K562 (cell line): ENCODE measurements at regions not wholly inside any gene's neighbourhood (a gene's known extent, or its start where the extent isn't known, plus 50 kb on each side); places are given as distances from the start of the nearest gene placed in this dataset.

Experiments used
- ARID3A ChIP-seq: IDR thresholded peaks from 2 replicates; pipeline ENCODE4 v1.6.1; 2012; ENCODE audit warnings: low read depth, low read length, improper control_type of control experiment, borderline replicate concordance
- BDP1 ChIP-seq: IDR thresholded peaks from 3 replicates; pipeline ENCODE4 v1.6.1; 2011; ENCODE audit not compliant: insufficient read length, insufficient read depth
- CEBPB ChIP-seq: fragments of 450-650 bp; IDR thresholded peaks from 2 replicates; pipeline ENCODE4 v1.6.1; 2016; ENCODE audit warnings: missing genetic modification characterization, missing compliant biosample characterization
- CHD2 ChIP-seq: IDR thresholded peaks from 2 replicates; pipeline ENCODE4 v1.6.1; 2011; ENCODE audit warnings: low read depth, low read length
- CREB1 ChIP-seq, 2 experiments: sonication (generic) in 1 of 2; formaldehyde crosslinking in 1 of 2; IDR thresholded peaks; 2 replicates each; pipeline versions ENCODE4 v1.6.1 to v1.8.0; 2012 to 2022; ENCODE audit warnings: inconsistent platforms in 1 of 2, mild to moderate bottlenecking in 1 of 2, missing genetic modification reagents in 1 of 2, moderate library complexity in 1 of 2
- FIP1L1 ChIP-seq: fragments of 200-400 bp; formaldehyde crosslinking; IDR thresholded peaks from 2 replicates; pipeline ENCODE4 v1.6.1; 2018; ENCODE audit warnings: mild to moderate bottlenecking, low read depth, low read length; ENCODE audit not compliant: poor library complexity, severe bottlenecking
- HSF4 ChIP-seq: fragments of 250-450 bp; sonication (Bioruptor Pico); IDR thresholded peaks from 2 replicates; pipeline ENCODE4 v2.1.2; 2022; ENCODE audit warnings: mild to moderate bottlenecking, moderate library complexity, borderline replicate concordance
- KLF16 ChIP-seq: IDR thresholded peaks from 2 replicates; pipeline ENCODE4 v1.6.1; 2016; ENCODE audit warnings: antibody characterized with exemption
- NCOA2 ChIP-seq, 2 experiments: fragments of 450-650 bp; IDR thresholded peaks; 2 replicates each; pipeline ENCODE4 v1.6.1; 2018; ENCODE audit warnings: mild to moderate bottlenecking in 2 of 2, moderate library complexity in 1 of 2; ENCODE audit not compliant: partially characterized antibody in 2 of 2
- TEAD4 ChIP-seq, 2 experiments: sonication (generic) in 1 of 2; formaldehyde crosslinking in 1 of 2; IDR thresholded peaks; 2 replicates each; pipeline versions ENCODE4 v1.6.1 to v1.8.0; 2012 to 2022; ENCODE audit warnings: borderline replicate concordance in 1 of 2, inconsistent platforms in 1 of 2, low read length in 1 of 2, mild to moderate bottlenecking in 1 of 2, missing genetic modification reagents in 1 of 2
- TRIM24 ChIP-seq, 2 experiments: fragments of 450-650 bp; IDR thresholded peaks; 2 replicates each; pipeline ENCODE4 v1.6.1; 2016
- TSC22D4 ChIP-seq: fragments of 450-650 bp; IDR thresholded peaks from 2 replicates; pipeline ENCODE4 v1.6.1; 2016; ENCODE audit warnings: missing genetic modification characterization, missing biosample characterization, control low read depth
- ZKSCAN3 ChIP-seq: fragments of 250-450 bp; sonication (Bioruptor Pico); IDR thresholded peaks from 2 replicates; pipeline ENCODE4 v1.4.0; 2020
- ZNF280A ChIP-seq: fragments of 450-650 bp; IDR thresholded peaks from 2 replicates; pipeline ENCODE4 v1.6.1; 2018; ENCODE audit warnings: mild to moderate bottlenecking, low read depth; ENCODE audit not compliant: partially characterized antibody
- TF ChIP-seq, protein P1 (sequence below): fragments of 450-650 bp; formaldehyde crosslinking; IDR thresholded peaks from 2 replicates; pipeline ENCODE4 v1.4.0; 2020; ENCODE audit warnings: mild to moderate bottlenecking
- TF ChIP-seq, protein P2 (sequence below): fragments of 450-650 bp; IDR thresholded peaks from 2 replicates; pipeline ENCODE4 v1.6.1; 2017; ENCODE audit warnings: mild to moderate bottlenecking, moderate library complexity
- TF ChIP-seq, protein P3 (sequence below): fragments of 250-450 bp; sonication (Bioruptor Pico); IDR thresholded peaks from 2 replicates; pipeline ENCODE4 v1.5.1; 2021; ENCODE audit warnings: mild to moderate bottlenecking
- TF ChIP-seq, protein P4 (sequence below): sonication (generic); formaldehyde crosslinking; IDR thresholded peaks from 2 replicates; pipeline ENCODE4 v1.9.0; 2022; ENCODE audit warnings: mild to moderate bottlenecking, missing genetic modification reagents
- TF ChIP-seq, protein P5 (sequence below): fragments of 200-800 bp; sonication (Bioruptor generic); IDR thresholded peaks from 2 replicates; pipeline ENCODE4 v1.6.1; 2017; ENCODE audit warnings: missing genetic modification characterization, missing compliant biosample characterization

DNA sequence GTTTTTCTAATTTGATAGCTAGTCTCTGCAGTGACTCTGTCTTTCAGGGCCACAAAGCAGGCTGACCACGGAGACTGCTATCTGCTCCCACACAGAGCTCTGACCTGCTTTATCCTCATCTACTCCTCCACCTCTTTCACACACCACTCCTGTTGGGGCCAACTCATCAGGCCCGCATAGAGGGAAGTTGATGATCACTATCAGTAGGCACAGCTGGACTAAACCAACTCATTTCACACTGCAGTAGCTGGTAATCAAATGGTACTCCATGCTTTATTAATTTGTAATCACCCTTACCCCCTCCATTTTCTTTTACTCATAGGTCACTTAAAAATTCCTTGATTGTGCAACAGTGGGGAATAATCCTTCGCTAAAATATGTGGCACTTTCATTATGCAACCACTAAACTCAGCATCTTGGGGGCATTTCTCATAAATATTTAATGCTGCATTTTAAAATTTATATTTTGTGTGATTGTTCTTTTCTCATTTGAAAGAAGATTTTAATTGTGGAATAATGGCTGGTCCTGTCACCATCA lies 249.8 kb upstream of the GCFC2 start (continued):
- TF ChIP-seq, protein P1, sequence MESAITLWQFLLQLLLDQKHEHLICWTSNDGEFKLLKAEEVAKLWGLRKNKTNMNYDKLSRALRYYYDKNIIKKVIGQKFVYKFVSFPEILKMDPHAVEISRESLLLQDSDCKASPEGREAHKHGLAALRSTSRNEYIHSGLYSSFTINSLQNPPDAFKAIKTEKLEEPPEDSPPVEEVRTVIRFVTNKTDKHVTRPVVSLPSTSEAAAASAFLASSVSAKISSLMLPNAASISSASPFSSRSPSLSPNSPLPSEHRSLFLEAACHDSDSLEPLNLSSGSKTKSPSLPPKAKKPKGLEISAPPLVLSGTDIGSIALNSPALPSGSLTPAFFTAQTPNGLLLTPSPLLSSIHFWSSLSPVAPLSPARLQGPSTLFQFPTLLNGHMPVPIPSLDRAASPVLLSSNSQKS (CRISPR knock-in tag): no peak
- TF ChIP-seq BDP1 (no peak), NCOA2 (IDR thresholded peaks at IDR 0.05; ENCODE audit: partially characterized antibody in 2 of 2) (no peak), TRIM24 (IDR thresholded peaks at IDR 0.05) (peak in 1 of 2 experiments; percentile 34; a peak in 2 of 4 replicates), HSF4 (CRISPR knock-in tag) (no peak), TSC22D4 (tag) (no peak), ARID3A (no peak), ZKSCAN3 (no peak), KLF16 (peak; percentile 29; the same call in 1 of the 2 replicates), CHD2 (no peak), ZNF280A (no peak), FIP1L1 (no peak), CREB1 (IDR thresholded peaks at IDR 0.05) (no peak), CREB1 (CRISPR knock-in tag; IDR thresholded peaks at IDR 0.05) (no peak), CEBPB (tag) (peak; percentile 84), TEAD4 (IDR thresholded peaks at IDR 0.05; ENCODE audit: low read length) (peak; percentile 76), TEAD4 (CRISPR knock-in tag; IDR thresholded peaks at IDR 0.05; ENCODE audit: borderline replicate concordance) (no peak)
- TF ChIP-seq, protein P2, sequence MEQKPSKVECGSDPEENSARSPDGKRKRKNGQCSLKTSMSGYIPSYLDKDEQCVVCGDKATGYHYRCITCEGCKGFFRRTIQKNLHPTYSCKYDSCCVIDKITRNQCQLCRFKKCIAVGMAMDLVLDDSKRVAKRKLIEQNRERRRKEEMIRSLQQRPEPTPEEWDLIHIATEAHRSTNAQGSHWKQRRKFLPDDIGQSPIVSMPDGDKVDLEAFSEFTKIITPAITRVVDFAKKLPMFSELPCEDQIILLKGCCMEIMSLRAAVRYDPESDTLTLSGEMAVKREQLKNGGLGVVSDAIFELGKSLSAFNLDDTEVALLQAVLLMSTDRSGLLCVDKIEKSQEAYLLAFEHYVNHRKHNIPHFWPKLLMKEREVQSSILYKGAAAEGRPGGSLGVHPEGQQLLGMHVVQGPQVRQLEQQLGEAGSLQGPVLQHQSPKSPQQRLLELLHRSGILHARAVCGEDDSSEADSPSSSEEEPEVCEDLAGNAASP: no peak
- TF ChIP-seq, protein P3, sequence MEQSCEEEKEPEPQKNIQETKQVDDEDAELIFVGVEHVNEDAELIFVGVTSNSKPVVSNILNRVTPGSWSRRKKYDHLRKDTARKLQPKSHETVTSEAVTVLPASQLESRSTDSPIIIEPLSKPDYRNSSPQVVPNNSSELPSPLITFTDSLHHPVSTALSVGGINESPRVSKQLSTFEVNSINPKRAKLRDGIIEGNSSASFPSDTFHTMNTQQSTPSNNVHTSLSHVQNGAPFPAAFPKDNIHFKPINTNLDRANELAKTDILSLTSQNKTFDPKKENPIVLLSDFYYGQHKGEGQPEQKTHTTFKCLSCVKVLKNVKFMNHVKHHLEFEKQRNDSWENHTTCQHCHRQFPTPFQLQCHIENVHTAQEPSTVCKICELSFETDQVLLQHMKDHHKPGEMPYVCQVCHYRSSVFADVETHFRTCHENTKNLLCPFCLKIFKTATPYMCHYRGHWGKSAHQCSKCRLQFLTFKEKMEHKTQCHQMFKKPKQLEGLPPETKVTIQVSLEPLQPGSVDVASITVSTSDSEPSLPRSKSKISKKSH: no peak
- TF ChIP-seq, protein P4, sequence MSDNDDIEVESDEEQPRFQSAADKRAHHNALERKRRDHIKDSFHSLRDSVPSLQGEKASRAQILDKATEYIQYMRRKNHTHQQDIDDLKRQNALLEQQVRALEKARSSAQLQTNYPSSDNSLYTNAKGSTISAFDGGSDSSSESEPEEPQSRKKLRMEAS (CRISPR knock-in tag): no peak
- TF ChIP-seq, protein P5, sequence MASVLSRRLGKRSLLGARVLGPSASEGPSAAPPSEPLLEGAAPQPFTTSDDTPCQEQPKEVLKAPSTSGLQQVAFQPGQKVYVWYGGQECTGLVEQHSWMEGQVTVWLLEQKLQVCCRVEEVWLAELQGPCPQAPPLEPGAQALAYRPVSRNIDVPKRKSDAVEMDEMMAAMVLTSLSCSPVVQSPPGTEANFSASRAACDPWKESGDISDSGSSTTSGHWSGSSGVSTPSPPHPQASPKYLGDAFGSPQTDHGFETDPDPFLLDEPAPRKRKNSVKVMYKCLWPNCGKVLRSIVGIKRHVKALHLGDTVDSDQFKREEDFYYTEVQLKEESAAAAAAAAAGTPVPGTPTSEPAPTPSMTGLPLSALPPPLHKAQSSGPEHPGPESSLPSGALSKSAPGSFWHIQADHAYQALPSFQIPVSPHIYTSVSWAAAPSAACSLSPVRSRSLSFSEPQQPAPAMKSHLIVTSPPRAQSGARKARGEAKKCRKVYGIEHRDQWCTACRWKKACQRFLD: no peak
